OCI-M1 (cell line): ENCODE measurements at regions not wholly inside any gene's neighbourhood (a gene's known extent, or its start where the extent isn't known, plus 50 kb on each side); places are given as distances from the start of the nearest gene placed in this dataset.
A peak's percentile ranks its signal among the peaks of the same experiment; 100 is the strongest.
"Not testable (repeated sequence)": the region's sequence is repeated elsewhere in the genome, so short reads cannot be mapped to it uniquely, and the experiment has no call there.

ENCODE experiments used
- DNase-seq: peaks from one replicate; lab custom pipeline; 2025; lab: John Stamatoyannopoulos, UW

DNA sequence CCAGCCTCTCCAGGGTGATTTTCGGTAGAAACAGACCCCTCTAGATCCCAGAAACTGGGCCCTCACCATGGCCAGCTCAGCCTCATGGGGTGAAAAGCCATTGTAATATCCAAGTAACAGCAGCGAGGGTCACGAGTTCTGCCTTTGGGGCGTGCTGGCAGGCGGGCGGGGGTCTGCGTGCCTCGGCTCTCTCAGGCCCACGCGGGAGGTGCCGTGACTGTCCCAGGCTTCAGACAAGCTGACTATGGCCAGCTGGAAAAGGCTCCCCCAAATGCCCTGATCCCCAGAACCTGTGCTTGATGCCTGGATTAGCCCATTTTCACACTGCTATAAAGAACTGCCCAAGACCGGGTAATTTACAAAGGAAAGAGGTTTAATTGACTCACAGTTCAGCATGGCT lies 160.2 kb downstream of the LAT start:
- not testable (repeated sequence) for DNase-seq

DNA sequence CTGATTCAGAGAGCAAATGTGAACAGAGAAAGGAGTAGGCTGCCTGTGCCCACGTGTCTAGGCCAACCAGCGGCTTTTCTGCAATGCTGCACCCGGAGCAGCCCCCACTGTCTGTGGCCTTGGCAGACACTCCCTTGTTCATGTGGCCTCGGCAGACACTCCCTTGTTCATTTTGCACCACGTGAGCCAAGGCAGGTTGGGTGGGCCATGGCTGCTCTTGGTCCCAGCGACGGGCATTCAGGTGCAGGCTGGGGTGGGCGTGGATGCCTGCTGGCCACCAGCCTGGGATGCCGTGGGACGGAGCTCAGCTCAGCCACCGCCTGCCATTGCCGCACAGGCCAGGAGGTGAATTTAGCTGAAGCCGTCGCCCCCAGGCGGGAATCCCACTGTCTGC lies 159.8 kb downstream of the LAT start:
- not testable (repeated sequence) for DNase-seq

DNA sequence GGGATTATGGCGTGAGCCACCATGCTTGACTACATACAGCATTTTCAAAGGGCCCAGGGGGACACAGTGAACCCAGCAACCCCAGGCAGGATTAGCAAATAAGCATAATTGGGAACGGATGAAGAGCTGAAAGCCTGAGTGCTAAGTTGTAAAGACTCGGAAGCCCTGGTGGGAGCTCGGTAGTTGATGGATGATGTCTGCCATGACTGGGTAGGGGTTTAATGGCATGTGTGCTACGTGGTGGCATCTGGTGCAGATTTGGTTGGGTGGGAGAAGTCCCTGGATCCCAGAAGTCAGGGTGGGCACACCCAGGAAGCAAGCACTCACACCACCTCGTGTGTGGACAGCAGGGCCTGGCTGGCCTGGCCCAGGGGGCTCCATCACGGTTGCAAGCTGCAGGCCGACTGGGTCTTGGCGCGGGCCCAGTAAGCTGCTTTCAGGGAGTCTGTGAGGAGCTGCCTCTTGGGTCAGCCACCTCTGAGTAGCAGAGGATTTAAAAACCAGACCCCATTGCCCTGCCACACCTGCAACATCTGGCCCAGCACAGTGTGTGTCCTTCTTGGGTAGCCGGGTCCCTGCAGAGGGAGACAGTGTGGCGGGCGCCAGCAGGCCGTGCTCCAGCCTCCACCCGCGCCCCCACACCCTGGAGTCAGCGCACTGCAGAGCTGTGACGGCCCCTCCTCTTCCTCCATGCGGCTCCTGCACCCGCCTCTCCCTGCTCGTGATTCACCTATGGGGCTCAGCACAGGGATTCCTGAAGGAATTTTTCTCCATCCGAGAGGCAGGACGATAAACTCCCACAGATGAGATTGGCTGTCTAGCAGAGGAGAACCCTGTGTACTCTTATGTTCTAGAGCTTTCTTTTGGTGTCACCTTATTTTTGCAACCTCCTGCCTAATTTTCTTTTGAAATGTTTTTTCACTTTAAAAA lies 159.2 kb downstream of the LAT start:
- not testable (repeated sequence) for DNase-seq

DNA sequence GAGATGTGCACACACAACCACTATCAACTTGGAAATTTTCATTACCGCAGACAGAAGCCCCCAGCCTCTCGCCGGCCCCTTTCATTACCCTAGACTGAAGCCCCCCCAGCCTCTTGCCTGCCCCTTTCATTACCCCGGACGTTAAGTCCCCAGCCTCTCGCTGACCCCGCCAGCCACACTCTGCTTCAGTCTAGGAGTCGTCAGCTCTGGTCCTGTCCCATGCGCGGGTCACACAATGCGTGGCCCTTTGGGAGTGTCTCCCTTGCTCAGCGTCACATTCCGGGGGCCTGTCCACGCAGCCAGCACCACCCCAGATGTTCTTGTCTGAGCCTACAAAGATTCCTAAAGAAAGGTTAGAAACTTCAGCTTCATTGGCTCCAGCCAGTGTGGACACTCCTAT lies 157.7 kb downstream of the LAT start:
- DNase-seq = not testable (repeated sequence)

DNA sequence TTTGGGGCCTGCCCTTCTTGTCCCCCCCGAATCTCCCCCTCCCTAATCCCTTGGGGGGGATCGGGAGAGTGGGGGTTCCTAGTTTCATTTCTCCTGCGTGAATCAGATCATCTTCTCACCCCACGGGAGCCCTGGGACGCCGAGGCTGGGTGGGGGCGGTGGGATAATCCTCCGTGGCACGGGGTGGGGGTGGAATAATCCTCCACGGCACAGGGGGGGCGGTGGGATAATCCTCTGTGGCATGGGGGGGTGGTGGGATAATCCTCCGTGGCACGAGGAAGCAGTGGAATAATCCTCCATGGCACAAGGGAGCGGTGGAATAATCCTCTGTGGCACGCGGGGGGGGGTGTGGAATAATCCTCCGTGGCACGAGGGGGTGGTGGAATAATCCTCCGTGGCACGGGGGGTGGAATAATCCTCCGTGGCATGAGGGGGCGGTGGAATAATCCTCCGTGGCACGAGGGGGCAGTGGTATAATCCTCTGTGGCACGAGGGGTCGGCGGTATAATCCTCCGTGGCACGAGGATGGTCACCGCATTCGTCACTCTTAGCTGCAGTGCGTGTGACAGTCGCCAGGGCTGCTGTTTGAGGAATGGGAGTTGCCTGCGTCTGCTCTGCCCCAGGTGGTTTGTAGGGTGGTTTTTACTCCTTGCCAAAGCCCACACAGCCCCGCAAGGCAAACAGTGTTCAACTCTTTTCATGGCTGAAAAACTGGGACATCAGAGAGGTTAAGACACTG lies 156.9 kb downstream of the LAT start:
- DNase-seq = no peak

DNA sequence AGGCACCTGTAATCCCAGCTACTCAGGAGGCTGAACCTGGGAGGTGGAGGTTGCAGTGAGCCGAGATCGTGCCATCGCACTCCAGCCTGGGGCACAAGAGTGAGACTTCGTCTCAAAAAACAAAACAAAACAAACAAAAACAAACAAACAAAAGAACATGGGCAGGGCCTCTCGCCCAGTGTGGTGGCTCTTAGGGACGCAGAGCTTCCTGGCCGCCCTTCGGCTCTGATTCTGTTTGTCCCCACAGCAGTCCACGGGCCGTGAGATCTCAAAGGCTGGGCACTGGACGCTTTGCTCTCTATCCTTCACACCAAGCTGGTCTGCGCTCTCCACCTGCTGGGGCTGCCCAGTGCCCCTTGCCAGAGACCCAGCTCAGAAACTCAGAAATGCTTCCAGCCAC lies 156.3 kb downstream of the LAT start:
- DNase-seq = not testable (repeated sequence)

DNA sequence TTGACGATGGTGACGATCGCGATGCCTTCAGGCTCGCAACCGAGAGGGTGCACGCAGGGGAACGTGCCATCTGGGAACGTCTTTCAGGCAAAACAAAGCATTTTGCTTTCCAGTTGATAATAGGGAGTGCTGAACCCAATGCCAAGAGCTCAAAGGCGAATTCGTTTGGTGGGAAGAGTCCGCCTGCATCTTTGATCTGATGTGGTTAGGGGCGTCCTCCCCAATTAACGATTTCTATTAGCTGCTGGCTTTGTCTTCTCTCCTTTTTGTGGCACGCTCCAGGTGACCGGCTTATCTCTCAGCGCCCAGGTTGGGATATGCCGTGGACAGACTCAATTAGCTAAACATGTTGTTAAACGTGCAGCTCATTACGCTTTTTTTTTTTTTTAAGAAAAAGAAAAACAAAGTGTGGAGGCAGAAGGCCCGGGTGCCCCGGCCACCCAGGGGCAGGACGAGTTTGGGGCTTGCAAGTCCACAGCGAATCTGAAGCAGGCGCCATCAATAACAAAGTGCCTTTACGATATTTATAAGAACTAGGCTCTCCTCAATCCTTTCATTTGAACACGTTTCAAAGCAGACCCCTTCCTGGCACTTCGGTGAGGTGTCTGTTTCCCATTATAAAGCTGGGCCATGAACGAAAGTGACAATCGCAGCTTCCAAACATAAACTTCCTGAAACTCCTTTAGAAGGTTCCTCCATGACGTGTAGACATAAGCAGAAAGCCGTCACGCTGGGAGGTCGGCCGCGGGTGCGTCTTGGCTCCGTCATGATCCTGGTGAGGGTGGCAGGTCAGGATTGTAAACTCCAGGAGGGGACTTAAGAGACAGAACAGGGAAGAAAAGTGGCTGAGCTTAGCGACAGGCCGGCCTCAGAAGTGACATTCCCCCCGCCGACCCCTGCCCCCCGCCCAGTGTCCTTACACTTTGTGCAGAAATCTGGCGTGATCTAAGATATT lies 155.3 kb downstream of the LAT start:
- DNase-seq = not testable (repeated sequence)

DNA sequence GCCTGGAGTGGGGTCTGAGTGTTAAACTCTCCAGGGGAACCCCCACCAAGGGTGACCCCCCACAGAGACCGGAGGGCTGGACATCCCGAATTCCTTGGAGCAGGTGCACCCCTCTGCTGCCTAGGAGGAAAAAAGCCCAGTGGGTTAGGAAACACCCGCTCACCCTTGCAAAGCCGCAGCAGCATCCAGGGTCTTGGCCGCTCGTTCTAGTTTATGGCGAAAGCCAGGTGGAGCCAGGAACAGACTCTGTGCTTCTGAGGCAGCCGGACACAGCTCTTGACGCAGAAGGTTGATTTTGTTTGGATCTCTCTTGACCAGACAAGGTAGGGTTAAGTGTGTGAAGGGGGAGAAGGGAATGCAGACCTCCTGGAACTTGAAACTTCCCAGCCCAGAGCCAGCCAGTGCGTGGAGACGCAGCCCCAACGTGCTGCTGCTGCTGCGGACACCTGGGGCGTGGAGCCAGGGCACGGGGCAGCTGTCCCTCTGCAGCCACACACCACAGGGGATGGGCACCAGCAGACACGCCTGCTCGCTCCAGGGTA lies 154.5 kb downstream of the LAT start:
- DNase-seq = no peak

DNA sequence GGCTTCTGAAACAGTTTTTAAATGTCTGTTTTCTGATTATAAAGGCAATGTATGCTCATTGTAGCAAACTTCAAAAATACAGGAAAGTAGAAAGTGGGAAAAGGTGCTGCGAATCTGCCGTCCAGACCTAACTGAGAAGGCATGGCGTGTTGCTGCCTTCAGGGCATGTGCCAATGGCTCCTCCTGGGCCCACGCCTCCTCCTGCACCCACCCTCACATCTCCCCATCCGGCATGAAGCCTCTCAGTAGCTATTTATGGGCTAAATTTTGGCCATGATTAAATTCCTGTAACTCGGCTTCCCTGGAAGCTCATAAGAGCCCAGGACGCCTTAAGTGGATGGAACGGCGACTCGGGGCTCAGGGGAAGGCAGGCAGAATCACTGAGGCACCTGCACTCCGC lies 153.8 kb downstream of the LAT start:
- DNase-seq = not testable (repeated sequence)

DNA sequence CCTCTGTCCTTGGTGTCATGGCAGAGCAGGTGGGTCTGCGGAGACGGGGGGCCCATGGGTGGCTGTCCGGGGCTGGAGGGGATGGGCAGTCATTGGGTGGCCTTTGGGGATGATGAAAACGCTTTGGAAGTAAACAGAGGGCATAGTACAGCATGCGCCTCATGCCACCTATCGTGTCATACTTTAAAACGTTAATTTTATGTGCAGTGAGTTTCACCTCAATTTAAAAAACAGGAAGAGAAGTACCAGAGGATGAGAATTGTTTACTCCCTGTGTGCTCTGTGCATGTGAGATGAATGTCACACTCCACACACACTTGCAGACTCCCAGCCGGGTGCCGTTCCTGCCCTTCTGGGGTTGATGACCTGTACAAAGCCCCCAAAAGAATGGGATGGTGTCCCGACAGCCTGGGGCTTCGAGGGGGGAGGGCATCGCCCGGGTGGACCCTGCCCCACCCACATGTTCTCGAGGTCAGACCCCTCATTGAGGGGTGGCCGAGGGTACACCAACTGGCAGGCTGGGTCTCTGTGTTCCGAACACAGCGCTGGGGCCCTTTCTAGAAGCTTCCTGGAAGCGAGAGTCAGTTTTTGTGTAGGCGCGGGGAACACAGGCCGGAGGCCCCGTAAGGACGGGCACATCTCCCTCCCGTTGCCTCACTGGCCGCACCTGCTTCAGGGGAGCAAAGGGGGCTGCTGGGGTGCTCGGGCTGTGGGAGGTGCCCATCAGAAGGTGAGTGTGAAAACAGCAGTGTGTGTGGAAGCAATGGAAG lies 153.2 kb downstream of the LAT start:
- DNase-seq = not testable (repeated sequence)

DNA sequence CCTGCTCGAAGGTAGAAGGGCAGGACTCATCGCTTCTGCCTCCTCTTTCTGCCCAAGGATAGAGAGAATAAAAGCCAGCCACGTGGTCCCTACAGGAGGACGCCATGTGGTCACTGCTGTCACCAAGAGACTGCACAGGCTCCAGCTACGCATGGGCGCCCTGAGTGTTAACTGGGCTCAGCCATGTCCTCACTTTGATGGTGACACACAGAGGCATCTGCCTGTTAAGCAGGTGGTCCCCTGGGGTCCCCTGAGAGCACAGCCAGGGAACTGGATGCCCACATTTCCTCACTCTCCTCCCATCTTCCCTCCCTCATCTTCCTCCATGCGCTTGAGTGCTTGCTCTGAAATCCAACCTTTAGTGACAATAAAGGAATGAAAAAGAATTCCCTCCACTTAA lies 152.6 kb downstream of the LAT start:
- not testable (repeated sequence) for DNase-seq

DNA sequence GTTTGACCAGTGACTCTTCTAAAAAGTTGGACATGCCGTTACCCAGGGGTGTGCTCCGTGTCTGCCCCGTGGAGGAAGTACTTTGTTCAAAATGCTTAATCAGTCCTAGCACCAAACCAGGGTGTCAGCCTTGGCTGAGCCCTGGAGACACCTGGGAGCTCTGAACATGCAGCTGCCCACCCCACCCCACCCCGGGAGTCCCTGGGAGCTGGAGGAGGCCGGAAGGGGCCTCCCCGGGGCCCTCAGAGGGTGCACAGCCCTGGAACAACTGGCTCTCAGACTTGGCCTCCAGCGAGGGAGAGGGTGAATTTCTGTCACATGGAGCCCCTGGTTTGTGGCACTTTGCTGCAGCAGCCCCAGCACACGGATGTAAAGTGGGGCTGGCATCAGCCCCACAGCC lies 152.1 kb downstream of the LAT start:
- DNase-seq = not testable (repeated sequence)

DNA sequence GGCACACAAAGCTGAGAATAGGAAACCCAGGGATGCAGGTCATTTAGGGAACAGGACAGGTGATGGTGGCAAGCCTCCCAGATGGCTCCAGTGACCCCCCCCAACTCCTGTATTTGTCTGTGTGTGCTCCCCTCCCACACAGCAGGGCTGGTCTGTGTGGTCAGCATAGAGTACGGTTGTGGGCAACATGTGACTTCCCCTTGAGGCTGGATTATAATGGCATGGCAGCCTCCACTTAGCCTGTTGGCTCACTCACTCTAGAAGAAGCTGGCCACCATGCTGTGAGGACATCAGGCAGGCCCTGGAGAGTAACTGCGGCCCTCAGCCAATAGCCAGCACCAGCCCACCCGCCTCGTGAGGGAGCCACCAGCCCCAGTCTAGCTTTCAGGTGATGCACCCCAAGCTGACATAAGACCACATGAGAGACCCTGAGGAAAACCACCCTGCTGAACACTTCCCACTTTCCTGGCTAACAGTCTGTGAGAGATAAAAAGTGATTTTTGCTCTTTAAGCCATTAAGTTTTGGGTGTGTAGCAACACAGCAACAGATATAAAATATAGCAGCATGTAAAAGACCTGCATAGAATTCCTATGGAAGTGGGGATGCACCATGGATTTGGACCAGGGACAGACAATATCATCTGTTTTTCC lies 151.3 kb downstream of the LAT start:
- peak; percentile 42 for DNase-seq

DNA sequence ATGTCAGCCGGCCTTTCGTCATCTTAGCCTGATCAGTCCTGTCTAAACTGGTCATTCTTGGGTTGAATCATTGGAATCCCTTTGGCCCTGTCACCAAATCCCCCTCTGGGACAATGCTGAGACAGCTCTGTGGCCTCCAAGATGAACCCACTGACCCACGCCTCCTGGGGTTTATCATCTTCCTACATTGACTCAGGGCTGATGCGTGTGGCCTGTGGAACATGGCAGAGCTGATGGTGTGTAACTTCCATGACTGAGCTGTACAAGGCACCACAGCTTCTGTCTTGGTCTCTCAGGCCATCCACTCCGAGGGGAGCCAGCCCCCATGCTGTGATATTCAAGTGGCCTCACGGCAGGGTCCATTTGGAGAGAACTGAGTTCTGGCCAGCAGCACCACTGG lies 150.2 kb downstream of the LAT start:
- DNase-seq = not testable (repeated sequence)

DNA sequence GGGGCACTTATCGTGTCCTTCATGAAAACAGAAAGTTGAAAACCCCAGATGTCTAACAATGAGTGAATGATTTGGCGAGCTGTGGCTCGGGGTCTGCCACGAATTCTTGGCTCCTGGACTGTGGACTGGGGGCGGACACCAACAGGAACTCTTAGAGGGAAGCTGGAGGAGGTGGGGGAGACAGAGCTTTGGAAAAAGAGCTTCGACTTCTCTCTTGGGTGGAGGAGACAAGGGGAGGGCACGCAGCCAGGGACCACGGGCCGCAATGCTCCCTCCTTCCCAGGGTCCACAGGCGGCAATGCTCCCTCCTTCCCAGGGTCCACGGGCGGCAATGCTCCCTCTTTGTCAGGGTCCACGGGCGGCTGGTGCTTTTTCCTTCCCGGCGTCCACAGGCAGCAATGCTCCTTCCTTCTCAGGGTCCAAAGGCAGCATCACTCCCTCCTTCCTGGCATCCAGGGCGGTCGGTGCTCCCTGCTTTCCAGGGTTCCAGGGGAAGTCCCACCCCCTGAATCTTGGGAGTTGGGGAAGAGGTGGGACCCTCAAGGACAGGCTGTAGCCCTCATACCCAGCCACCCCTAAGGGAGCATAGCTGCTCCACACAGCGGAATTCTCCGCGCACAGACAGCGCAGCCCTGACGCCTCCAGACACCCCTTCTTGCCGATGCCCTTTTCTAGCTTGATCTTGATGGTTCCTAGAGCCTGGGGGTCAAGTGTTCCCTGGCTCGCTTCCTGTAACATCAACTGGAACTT lies 149.0 kb downstream of the LAT start:
- DNase-seq = not testable (repeated sequence)

DNA sequence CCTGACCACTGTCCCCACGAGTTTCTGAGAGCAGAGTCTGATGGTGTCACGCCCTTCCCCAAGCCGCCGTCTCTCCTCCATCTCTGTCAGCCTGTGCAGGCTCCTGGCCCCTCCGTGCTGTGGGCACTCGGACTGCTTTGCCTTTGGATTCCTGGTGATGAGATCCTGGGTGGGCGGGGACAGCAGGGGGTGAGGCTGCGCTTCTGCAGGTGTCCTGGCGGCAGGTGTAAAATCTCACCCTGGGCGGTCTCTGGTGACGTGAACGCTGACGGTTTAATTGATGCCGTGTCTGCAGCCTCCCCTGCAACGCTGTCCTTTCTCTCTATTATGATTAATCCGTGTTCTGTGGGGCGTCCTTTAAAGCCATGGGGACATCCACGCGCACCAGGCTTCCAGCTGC lies 148.0 kb downstream of the LAT start:
- DNase-seq = not testable (repeated sequence)

DNA sequence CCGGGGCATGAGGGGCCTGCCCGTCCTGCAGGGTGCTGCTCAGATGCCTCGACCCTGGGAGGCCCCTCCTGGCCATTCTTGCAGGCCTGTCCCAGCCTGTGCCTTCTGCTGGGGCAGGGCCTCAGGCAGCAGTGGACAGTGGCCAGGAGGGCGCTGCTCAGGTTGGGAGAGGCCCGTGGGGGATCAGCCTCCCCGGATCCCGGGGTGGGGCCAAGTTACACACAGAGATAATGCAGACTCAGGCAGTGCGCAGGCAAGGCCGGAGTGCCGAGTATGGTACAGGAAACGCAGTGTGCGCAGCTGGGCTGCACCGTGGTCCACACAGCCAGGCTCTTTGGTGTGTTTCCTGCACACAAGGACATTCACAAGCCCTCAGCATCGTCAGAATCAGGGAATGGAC lies 147.6 kb downstream of the LAT start:
- not testable (repeated sequence) for DNase-seq

DNA sequence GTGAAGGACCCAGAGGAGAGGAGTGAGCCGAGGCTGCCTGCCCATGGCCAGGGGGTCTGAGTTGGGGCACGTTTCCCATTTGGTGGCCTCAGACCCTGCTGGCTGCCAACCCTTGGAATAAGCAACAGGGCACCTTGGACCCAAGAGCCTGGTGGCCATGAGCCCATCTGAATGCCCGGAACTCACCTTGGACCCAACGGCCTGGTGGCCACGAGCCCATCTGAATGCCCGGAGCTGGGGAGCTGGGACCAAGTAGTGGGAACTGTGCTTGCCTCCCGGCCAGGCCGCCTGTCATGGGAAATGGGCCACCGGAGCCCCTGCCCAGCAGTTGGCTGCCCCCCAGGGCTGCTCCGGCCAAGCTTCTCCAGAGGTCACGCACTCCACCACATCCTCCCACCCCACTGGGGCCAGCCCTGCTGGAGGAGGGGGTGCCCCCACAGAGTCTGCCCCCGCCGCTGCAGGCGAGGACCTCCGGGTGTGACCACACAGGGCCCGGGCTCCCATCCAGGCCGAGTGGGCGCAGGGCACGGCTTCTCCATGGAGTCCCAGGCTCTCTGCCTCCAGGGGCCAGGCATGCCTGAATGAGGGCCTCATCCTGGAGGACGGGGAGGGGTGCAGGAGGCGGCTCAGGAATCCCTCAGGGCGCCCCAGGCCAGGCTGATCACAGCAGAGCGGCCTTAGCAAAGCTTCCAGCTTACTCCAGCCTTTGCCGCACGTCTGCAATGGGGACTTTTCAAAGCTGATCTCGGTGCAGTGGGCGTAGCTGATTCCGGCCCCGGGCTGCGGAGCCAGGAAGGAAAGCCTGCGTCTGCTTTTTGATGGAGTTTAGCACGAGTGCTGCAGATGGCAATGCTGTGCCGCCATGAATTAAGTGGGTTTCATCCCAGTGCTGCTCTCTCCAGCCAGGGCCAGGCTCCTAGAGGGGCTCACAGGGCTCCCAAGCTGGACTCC lies 146.3 kb downstream of the LAT start:
- DNase-seq = not testable (repeated sequence)
